ENCODE measurements at regions not wholly inside any gene's neighbourhood (a gene's known extent, or its start where the extent isn't known, plus 50 kb on each side); places are given as distances from the start of the nearest gene placed in this dataset.

GRCh38 chr2:207353836-207354235, 175.9 kb upstream of the CREB1 start:
- TF ChIP-seq, protein P1, sequence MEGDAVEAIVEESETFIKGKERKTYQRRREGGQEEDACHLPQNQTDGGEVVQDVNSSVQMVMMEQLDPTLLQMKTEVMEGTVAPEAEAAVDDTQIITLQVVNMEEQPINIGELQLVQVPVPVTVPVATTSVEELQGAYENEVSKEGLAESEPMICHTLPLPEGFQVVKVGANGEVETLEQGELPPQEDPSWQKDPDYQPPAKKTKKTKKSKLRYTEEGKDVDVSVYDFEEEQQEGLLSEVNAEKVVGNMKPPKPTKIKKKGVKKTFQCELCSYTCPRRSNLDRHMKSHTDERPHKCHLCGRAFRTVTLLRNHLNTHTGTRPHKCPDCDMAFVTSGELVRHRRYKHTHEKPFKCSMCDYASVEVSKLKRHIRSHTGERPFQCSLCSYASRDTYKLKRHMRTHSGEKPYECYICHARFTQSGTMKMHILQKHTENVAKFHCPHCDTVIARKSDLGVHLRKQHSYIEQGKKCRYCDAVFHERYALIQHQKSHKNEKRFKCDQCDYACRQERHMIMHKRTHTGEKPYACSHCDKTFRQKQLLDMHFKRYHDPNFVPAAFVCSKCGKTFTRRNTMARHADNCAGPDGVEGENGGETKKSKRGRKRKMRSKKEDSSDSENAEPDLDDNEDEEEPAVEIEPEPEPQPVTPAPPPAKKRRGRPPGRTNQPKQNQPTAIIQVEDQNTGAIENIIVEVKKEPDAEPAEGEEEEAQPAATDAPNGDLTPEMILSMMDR (IDR thresholded peaks at IDR 0.05; ENCODE audit: low read depth, low read length) = no peak
- no peak for TF ChIP-seq EZH2phosphoT487 (IDR thresholded peaks at IDR 0.05; ENCODE audit: low read depth)

All from OCI-LY3 (cell line).